ENCODE measurements at regions not wholly inside any gene's neighbourhood (a gene's known extent, or its start where the extent isn't known, plus 50 kb on each side); places are given as distances from the start of the nearest gene placed in this dataset.

- TF ChIP-seq CTCF (IDR thresholded peaks at IDR 0.05) (no peak), POLR2A (IDR thresholded peaks at IDR 0.05) (no peak)
Measured at GRCh38 chr6:134817448-134817847, 132.5 kb downstream of the ALDH8A1 start.
